ENCODE measurements at regions not wholly inside any gene's neighbourhood (a gene's known extent, or its start where the extent isn't known, plus 50 kb on each side); places are given as distances from the start of the nearest gene placed in this dataset.

DNA sequence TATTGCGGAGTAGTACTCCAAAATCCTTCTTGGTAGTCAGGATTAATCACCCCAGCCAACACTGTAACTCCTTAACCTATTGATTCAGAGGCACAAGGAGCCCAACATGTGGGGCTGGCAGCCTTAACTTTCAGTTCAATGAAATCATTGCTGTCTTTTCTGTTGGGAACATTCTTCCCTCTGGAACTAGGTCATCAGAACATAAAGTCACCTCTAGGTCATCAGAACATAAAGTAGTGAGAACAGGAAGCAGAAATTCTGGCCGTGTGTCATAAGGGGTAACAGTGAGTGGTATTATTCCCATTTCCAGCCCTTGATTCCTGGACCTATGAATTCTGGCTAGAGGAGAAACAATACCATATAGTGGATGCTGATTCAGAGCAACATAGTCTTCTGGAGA is 71.5 kb upstream of the TNIK start:
- H3K4me3 ChIP-seq: no peak overlapping the region
- no peaks in the 10 kb centered on the region for H3K9me3 ChIP-seq
- ATAC-seq (no peak), DNase-seq (no peak)
- TF ChIP-seq, protein P1, sequence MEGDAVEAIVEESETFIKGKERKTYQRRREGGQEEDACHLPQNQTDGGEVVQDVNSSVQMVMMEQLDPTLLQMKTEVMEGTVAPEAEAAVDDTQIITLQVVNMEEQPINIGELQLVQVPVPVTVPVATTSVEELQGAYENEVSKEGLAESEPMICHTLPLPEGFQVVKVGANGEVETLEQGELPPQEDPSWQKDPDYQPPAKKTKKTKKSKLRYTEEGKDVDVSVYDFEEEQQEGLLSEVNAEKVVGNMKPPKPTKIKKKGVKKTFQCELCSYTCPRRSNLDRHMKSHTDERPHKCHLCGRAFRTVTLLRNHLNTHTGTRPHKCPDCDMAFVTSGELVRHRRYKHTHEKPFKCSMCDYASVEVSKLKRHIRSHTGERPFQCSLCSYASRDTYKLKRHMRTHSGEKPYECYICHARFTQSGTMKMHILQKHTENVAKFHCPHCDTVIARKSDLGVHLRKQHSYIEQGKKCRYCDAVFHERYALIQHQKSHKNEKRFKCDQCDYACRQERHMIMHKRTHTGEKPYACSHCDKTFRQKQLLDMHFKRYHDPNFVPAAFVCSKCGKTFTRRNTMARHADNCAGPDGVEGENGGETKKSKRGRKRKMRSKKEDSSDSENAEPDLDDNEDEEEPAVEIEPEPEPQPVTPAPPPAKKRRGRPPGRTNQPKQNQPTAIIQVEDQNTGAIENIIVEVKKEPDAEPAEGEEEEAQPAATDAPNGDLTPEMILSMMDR (IDR thresholded peaks at IDR 0.05): no peak
- H3K27me3 ChIP-seq: no peaks in the 10 kb centered on the region
- H3K4me1 ChIP-seq: no peaks in the 10 kb centered on the region
- H3K27ac ChIP-seq: no peak overlapping the region
- 68 to 78% (median 71%) methylated on average over 2 of the region's 2 CpGs for WGBS, 4 donors
- H3K36me3 ChIP-seq: no peaks in the 10 kb centered on the region
- intact Hi-C loops (cut with DNase I): no loop called here

DNA sequence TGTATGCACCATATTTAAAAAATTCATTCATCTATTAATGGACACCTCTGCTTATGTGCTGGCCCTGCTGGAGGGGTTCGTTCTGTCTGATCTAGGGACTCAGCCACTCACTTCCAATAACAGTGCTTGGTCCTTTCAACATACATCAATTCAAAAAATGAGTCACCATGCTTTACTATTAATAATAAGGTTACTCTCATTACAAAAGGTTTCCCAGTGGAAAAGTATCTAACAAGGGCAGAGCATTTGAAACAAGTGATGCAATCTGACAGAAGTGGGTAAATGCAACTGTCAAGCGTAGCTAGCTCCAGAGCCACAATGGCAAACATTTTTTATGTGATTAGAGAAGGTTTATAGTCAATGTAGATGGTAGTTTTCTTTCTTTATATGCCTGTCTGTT is 67.9 kb upstream of the TNIK start:
- Histone ChIP-seq H3K36me3 (no peaks in the 10 kb centered on the region), H3K9me3 (no peaks in the 10 kb centered on the region), H3K4me3 (no peak overlapping the region), H3K27me3 (no peaks in the 10 kb centered on the region), H3K27ac (no peak overlapping the region), H3K4me1 (peaks cover 0 to 6% (median 0%) of the 10 kb centered on the region in 12 donors)
- no peak for TF ChIP-seq POLR2A (IDR thresholded peaks at IDR 0.05)
- TF ChIP-seq, protein P1 (IDR thresholded peaks at IDR 0.05): no peak
- intact Hi-C loops (cut with DNase I): no loop called here
- DNase-seq: no peak
- ATAC-seq: peak in 2 of 4 donors; percentile 63 to 64
- 86 to 93% (median 89%) methylated on average over 2 of the region's 2 CpGs for WGBS, 4 donors

DNA sequence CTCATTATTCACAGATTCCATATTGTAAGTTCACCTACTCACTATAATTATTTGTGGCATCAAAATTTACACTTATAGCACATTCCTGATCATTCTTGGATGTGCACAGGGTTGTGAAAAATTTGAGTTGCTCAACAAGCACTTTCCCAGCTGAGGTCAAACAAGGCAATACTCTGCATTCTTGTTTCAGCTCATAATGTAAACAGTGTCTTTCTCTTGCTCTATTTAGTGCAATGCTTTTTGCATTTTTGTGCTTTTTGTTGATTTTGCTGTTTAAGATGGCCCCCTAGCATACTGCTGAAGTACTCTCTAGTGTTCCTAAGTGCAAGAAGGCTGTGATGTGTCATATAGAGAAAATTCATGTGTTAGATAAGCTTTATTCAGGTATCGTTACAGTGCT is 66.7 kb upstream of the TNIK start:
- Histone ChIP-seq H3K27me3 (no peaks in the 10 kb centered on the region), H3K27ac (no peak overlapping the region), H3K36me3 (no peaks in the 10 kb centered on the region), H3K4me1 (peaks cover 0 to 6% (median 0%) of the 10 kb centered on the region in 12 donors), H3K9me3 (no peaks in the 10 kb centered on the region), H3K4me3 (no peak overlapping the region)
- no peak for ATAC-seq
- intact Hi-C loops (cut with DNase I): no loop called here
- no peak for DNase-seq
- WGBS, 4 donors: 94 to 97% (median 96%) methylated on average over 1 of the region's 1 CpG
- TF ChIP-seq POLR2A (IDR thresholded peaks at IDR 0.05): no peak
- TF ChIP-seq, protein P1 (IDR thresholded peaks at IDR 0.05): no peak

DNA sequence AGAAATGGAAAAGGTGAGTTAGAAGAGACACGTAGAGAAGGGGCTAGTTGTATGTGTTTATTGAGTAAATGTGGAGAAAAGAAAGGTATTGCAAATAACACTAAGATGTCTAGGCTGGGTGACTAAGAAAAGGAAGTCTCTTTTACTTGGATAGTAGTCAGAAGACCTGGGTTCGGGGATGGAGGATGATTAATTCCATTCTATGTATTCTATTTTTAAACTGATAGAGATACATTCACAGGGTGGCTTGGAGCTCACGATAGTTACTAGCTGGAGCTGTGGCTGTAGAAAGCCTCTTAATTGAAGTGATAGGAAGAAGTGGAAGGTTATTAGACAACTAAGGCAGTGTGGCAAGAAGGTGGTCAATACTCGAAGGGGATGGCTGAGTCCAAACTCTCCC is 65.9 kb upstream of the TNIK start:
- ATAC-seq (no peak), DNase-seq (no peak)
- intact Hi-C loops (cut with DNase I): no loop called here
- H3K27me3 ChIP-seq: no peaks in the 10 kb centered on the region
- H3K27ac ChIP-seq: no peak overlapping the region
- H3K4me3 ChIP-seq: no peak overlapping the region
- no peaks in the 10 kb centered on the region for H3K36me3 ChIP-seq
- WGBS, 4 donors: 74 to 81% (median 76%) methylated on average over 4 of the region's 4 CpGs
- H3K9me3 ChIP-seq: no peaks in the 10 kb centered on the region
- peaks cover 0 to 6% (median 0%) of the 10 kb centered on the region in 12 donors for H3K4me1 ChIP-seq
- TF ChIP-seq POLR2A (IDR thresholded peaks at IDR 0.05): no peak
- TF ChIP-seq, protein P1 (IDR thresholded peaks at IDR 0.05): no peak

Data from heart left ventricle (tissue), 16 donors.